GM10248 (cell line): ENCODE measurements at regions not wholly inside any gene's neighbourhood (a gene's known extent, or its start where the extent isn't known, plus 50 kb on each side); places are given as distances from the start of the nearest gene placed in this dataset.

Experiments
- CTCF ChIA-PET: fragments of 300-600 bp; sonication (Branson Sonifier 250); formaldehyde crosslinking; extraction: SDS; loops from one replicate; lab custom pipeline; 2021; ENCODE audit warnings: antibody characterized with exemption; lab: Yijun Ruan, JAX
- POLR2A ChIA-PET: fragments of 350-650 bp; sonication (Branson Sonifier 250); formaldehyde crosslinking; extraction: SDS; loops from one replicate; lab custom pipeline; 2020; ENCODE audit warnings: antibody characterized with exemption; lab: Yijun Ruan, JAX
- DNase-seq: peaks from one replicate; pipeline ENCODE4 v3.0.0; 2012; ENCODE audit errors: extremely low spot score
- TF ChIP-seq, protein P1 (sequence below): IDR thresholded peaks from 2 replicates; pipeline ENCODE4 v1.5.1; 2012; ENCODE audit warnings: mild to moderate bottlenecking, low read depth; ENCODE audit errors: extremely low read depth, missing control alignments, control extremely low read depth

DNA sequence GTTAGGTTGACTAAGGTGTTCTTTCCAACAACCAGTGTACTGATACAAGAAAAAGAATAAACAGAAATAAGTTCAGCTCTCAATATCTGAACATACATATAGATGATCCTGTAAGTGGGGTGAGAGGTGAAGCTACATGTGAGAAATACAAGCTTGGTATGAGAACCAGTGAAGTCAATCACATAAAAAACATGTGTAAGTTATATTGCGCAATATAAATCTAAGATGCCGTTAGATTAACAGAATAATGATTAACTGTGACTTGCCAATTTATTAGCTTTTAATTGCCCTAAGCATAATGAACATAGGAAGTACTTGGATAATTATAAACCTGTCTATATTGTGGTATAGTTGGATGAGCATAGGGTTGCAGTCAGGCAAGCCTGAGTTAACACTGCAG lies 1597.1 kb upstream of the GOT2 start:
- TF ChIP-seq, protein P1, sequence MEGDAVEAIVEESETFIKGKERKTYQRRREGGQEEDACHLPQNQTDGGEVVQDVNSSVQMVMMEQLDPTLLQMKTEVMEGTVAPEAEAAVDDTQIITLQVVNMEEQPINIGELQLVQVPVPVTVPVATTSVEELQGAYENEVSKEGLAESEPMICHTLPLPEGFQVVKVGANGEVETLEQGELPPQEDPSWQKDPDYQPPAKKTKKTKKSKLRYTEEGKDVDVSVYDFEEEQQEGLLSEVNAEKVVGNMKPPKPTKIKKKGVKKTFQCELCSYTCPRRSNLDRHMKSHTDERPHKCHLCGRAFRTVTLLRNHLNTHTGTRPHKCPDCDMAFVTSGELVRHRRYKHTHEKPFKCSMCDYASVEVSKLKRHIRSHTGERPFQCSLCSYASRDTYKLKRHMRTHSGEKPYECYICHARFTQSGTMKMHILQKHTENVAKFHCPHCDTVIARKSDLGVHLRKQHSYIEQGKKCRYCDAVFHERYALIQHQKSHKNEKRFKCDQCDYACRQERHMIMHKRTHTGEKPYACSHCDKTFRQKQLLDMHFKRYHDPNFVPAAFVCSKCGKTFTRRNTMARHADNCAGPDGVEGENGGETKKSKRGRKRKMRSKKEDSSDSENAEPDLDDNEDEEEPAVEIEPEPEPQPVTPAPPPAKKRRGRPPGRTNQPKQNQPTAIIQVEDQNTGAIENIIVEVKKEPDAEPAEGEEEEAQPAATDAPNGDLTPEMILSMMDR, result no peak
- POLR2A ChIA-PET, result no interaction called here
- DNase-seq, result no peak
- CTCF ChIA-PET, result no interaction called here

DNA sequence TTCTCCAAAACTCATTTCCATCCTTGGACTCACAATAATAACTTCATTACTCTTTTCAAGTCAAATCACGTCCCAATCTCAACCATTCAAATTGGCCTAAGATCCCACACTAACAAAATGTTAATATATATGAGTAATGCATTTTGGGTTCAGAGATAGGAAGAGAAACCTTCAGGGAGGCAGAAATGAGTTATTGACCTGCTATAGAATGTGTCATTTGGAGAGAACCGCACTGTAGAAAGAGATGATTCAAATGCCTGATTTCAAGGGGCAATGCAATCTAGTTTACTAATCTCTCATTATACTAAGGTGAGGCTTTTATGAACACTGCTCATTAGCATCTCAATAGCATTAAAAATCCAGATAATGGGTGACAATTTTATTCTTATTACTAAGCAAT lies 1595.0 kb upstream of the GOT2 start:
- TF ChIP-seq, protein P1, result no peak
- DNase-seq, result no peak
- CTCF ChIA-PET, result no interaction called here
- POLR2A ChIA-PET, result no interaction called here

DNA sequence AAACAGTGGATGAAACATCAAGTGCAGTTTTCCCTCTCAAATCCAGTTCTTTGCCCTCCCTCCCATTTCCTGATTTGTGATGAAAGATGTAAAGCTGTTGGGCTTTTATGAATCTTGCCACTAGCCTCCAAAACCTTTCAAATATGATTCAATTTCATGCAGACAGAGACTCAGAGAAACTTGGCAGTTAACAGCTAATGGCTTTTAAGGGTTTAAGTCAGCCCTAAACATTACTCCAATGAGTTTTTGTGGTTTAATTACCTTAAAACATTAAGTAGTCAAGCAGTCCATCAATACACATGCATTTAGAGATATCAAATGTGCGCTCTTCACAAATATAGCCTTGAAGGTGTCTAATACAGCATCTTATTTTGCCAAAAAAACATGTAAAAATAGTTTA lies 1594.0 kb upstream of the GOT2 start:
- DNase-seq, result no peak
- ChIA-PET CTCF (no interaction called here), POLR2A (no interaction called here)
- TF ChIP-seq, protein P1, result no peak

DNA sequence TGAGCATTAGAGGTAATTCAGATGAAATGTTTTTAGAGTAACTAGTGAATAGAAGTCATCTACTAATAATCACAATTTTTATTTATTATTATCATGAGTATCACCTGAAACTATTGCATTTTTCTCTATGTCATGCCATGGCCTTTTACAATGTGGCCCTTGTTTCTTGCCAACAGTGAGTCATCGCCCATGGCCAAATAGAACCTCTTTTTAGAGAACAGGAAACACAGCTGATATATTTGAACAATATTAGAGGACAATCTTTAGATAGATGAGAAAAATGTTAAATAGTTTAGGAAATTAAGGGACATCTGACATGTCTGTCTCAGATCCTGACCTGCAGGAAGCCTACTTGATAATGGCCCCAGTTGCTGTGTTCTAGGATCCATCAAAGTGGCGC lies 1584.4 kb upstream of the GOT2 start:
- CTCF ChIA-PET, result no interaction called here
- POLR2A ChIA-PET, result no interaction called here

DNA sequence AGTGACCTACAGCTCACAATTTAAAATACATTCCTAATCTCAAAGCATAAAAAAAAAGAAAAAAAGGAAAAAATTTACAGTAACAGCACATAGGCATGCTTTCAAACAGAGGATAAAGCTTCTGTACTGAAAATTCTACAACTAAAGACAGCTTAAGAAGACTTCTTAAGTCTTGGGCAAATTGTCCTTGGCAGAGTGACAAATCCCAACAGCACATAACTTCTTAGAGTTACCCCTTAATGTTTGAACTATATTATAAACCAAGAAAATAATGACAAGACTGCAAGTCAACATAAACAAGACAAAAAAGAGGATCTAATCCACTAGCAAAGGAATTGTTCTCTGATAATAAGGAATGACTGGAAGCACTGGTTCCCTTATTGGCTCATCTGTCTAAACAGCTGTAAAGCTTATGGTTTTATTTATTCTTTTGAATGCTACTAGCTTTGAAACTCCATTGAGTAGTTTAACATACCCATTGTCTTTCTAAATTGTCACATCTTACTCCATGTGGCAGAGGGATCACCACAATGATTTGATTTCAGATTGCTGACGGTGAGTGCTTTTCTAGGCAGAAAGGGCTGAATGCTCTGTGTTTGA lies 1576.8 kb upstream of the GOT2 start:
- TF ChIP-seq, protein P1, result no peak
- CTCF ChIA-PET, result no interaction called here

More for the DNA sequence above, 1584.4 kb upstream of the GOT2 start:
- TF ChIP-seq, protein P1, result no peak
- no peak for DNase-seq

DNA sequence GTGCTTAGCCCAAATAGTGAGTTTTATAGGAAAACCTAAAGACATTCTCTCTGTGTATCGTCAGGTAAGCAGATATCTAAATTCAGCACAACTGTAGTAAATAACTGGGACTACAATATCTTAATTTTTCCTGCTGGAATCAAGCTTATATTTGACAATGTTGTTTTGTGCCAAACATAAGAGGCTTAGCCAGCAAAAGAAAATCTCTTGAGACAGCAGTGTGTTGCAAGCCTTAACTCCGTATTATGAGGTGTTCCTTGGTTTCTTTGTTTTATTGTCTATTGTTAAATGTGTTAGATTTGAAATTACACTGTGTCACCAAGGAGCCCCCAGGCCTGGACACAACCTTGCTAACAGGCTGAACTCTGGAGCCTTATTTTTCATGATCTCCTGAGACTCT lies 1570.6 kb upstream of the GOT2 start:
- CTCF ChIA-PET, result no interaction called here
- TF ChIP-seq, protein P1, result no peak
- DNase-seq, result no peak
- POLR2A ChIA-PET, result no interaction called here

More for the DNA sequence above, 1576.8 kb upstream of the GOT2 start:
- POLR2A ChIA-PET, result no interaction called here
- DNase-seq, result no peak
